SU-DHL-6 (cell line): ENCODE measurements at regions not wholly inside any gene's neighbourhood (a gene's known extent, or its start where the extent isn't known, plus 50 kb on each side); places are given as distances from the start of the nearest gene placed in this dataset.

Experiments
- CTCF ChIP-seq: fragments of 200-600 bp; sonication (generic); IDR thresholded peaks from one replicate; pipeline ENCODE4 v1.5.1; 2017; ENCODE audit warnings: antibody characterized with exemption, mild to moderate bottlenecking, low read length, moderate library complexity; ENCODE audit not compliant: insufficient read depth, poor library complexity, severe bottlenecking
- EZH2phosphoT487 ChIP-seq: fragments of 200-600 bp; sonication (generic), shearing (Covaris generic); conservative IDR thresholded peaks from 2 replicates; pipeline ENCODE4 v1.6.1; 2018; ENCODE audit warnings: mild to moderate bottlenecking, antibody characterized with exemption, low read length, moderate library complexity, mixed read lengths

DNA sequence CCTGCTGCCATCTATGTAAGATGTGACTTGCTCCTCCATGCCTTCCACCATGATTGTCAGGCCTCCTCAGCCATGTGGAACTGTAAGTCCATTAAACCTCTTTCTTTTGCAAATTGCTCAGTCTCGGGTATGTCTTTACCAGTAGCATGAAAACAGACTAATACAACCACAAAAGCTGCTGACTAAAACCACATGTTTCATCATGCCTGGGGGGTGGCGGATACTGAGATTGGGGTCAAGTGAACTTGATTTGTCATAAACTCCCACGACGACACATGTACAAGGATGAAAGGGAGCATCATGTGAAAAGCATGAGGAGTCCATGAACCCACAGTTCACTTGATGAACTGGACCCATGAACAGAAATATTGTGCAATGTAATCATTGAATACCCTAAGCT, 134.9 kb upstream of the ANK3 start:
- TF ChIP-seq CTCF (no peak), EZH2phosphoT487 (no peak)
